ENCODE measurements at regions not wholly inside any gene's neighbourhood (a gene's known extent, or its start where the extent isn't known, plus 50 kb on each side); places are given as distances from the start of the nearest gene placed in this dataset.

GRCh38 chr15:97174886-97175540 is 785.5 kb upstream of the ARRDC4 start:
- DNase-seq (ENCODE audit: low spot score), result no peak

DNA sequence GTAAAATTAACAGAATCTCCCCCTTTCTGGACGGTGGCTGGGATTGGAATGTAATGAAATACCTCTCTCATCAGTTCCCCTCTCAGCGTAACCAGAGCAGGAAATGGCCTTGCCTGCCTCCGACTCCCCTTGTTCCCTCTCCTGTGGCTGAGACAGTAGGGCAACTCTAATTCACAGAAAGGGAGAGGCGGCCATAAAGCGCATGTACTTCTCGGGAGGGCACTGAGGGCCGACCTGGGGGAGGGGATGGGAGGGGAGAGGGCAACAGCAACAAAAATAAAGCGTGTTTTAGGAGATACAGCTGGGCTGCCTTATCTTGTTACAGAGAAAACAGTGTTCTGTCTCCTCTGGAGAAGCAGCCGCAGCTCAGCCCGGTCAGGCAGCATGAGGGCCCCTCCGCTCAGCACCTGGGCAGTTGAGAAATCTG is 783.3 kb upstream of the ARRDC4 start:
- no peak for DNase-seq (ENCODE audit: low spot score)

DNA sequence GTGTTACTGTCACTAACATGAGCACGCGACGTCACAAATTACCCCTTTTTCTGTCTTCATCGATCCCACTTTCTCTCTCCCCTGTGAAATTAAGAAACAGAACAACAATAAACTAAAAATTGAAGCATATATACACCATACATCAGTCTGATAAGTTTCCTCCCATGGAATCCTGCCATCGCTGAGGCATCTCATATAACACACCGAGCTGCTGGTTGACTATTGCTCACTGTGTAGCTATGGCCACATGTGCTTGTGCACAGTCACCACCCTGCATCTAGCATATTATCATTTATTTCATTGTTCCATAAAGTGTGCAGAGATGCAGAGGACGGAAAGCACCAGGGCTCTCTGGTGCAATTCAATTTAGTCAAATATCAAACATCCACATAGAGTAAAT is 777.9 kb upstream of the ARRDC4 start:
- DNase-seq (ENCODE audit: low spot score), result no peak

- no peak for DNase-seq (ENCODE audit: low spot score)
Observed at GRCh38 chr15:97189162-97189780, 771.2 kb upstream of the ARRDC4 start.

DNA sequence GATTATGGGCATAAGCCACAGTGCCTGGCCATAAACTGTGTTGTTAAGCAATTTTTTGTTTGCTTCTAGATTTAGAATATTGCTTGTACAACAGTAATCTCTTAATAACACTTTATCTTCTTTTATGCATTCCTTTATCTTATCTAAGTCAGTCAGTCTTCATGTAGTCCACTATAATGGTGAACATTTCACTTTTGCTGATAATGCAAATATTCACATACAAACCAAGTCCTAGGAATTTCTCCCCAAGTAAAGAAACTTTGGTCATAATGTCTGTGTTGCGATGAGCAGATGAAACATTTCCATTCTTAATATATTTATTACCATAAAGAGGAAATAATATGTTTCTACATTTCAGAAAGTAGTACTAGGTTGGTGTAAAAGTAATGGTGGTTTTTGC is 765.8 kb upstream of the ARRDC4 start:
- no peak for DNase-seq (ENCODE audit: low spot score)

DNA sequence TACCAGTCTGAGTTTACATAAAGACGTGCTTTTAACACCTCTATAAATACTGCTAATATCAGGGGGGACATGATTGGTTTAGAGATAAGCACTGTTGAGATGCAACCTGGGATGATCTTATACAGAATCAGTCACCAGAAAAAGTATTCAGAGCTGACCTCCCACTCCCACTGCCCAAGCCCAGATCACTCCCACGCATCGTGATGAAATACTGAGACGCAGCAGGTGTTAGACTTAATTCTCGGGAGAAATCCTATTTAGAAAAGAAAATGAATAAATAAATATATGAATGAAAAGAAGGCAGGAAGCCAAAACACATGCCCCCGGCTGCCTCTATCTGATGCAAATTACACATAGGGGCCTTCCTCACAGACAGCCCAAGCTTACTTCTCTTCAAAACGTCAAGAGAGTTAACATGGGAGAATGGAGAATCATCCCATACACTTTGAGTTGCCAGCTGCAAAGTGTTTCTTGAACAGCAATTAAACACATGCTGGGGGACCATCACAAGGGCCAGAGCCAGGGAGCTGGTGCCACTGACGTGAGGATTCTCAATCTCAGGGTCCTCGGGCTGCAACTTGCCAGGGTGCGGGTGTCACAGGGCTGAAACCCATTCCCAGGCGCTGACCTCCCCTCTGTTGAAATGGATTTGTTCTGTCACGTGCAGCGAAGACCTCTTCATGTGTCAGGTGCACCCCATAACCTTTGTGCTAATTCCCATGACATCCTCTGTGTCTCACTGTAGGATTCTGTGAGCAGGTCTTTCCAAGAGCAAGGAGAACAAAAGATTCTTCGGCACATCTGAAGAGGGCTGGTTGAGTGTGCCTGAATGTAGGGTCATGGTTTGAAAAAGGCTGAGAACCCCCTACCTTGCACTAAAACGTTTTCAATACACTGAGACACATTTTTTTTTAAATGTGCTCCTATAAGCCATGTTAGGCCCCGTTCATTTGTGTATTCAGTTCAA is 764.2 kb upstream of the ARRDC4 start:
- no peak for DNase-seq (ENCODE audit: low spot score)

GRCh38 chr15:97199393-97200051 is 761.0 kb upstream of the ARRDC4 start:
- DNase-seq (ENCODE audit: low spot score), result no peak

DNA sequence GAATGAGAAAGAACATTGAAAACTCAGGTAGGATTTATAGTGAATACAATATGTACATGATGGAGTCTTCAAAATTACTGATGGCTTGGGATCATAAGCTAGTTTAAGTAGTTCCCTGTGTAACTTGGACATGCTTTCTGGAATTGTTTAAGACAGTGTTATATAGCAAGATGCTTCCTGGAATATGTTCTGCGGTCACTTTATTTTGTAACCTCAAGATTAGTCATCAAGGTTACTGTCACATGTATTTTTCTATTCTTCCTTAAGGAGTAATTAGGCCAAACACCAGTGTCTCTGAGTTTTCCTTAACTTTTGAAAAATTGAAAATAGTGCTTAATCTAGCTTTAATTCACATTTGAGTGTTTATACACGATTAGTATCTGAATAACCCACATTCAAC is 760.3 kb upstream of the ARRDC4 start:
- DNase-seq (ENCODE audit: low spot score), result no peak

- DNase-seq (ENCODE audit: low spot score), result no peak
Observed at GRCh38 chr15:97210277-97210676, 750.2 kb upstream of the ARRDC4 start.

GRCh38 chr15:97215629-97216028 is 744.9 kb upstream of the ARRDC4 start:
- no peak for DNase-seq (ENCODE audit: low spot score)

DNA sequence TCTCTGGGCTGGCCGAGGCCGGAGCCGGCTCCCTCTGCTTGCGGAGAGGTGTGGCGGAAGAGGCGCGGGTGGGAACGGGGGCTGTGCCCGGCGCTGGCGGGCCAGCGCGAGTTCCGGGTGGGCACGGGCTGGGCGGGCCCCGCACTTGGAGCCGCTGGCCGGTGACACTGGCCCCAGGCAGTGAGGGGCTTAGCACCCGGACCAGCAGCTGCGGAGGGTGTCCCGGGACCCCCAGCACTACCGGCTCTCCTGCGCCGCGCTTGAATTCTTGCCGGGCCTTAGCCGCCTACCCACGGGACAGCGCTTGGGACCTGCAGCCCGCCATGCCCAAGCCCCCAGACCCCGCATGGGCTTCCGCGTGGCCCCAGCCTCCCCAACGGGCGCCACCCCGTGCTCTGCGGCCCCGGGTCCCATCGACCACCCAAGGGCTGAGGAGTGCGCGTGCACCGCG is 736.3 kb upstream of the ARRDC4 start:
- DNase-seq (ENCODE audit: low spot score), result no peak

GRCh38 chr15:97234851-97235610 is 725.5 kb upstream of the ARRDC4 start:
- peak; percentile 46 for DNase-seq (ENCODE audit: low spot score)

- DNase-seq (ENCODE audit: low spot score), result no peak
Observed at GRCh38 chr15:97235611-97235985, 724.9 kb upstream of the ARRDC4 start.

DNA sequence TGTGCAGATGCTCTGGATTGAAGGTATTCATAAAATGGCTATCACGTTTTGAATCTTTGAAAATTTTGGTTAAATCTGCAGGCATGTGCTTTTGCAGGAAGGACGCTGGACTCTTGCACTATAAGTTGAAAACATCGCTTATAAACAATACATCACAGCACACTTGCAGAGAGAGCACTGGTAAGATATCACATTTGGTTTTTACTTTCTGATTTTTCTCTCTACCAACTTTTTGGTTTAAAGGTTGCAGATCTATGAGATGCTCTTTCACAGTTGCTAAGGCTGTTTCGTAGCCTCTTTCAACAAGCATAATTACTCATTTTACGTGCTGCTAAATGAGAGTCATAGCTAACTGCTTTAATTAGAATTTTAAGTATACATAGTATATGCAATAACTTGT is 724.4 kb upstream of the ARRDC4 start:
- DNase-seq (ENCODE audit: low spot score), result no peak

DNA sequence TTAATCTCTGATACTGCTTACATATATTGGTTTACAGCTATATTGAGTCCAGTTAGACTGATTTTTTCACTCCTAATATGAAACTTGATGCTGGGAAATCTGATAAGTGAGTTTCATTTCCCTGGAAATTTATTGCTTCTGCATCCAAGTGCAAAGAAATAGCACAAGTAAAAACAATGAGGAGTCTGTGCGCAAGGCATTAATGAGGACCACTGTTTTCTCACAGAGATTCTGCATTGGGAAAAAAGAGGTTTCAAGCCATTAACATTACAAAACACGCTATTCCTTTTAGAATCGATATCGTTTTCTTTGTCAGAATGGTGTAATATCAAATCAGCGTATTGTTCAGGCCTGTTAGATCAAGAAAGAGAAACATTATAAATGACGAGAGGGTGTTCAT is 723.3 kb upstream of the ARRDC4 start:
- DNase-seq (ENCODE audit: low spot score), result no peak

GRCh38 chr15:97248376-97248775 is 712.1 kb upstream of the ARRDC4 start:
- no peak for DNase-seq (ENCODE audit: low spot score)

DNA sequence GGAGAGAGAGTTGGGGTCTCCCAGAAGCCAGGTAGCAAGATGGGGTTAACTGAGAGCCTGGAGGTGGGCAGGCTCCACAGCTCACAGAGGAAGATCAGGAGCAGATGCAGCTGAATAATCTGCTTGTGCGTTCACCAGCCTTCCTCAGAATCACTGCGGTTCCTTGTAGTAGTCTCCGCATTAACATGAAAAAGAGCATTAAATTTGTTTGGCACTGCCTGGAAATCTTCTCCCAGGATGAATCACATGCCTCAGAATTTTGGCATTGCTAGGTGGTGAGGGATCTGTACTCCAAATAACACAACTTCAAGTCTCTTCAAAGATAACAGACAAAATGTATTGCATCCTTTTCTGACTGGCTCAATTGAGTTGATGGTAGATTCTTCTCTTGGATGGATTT is 700.6 kb upstream of the ARRDC4 start:
- no peak for DNase-seq (ENCODE audit: low spot score)

DNA sequence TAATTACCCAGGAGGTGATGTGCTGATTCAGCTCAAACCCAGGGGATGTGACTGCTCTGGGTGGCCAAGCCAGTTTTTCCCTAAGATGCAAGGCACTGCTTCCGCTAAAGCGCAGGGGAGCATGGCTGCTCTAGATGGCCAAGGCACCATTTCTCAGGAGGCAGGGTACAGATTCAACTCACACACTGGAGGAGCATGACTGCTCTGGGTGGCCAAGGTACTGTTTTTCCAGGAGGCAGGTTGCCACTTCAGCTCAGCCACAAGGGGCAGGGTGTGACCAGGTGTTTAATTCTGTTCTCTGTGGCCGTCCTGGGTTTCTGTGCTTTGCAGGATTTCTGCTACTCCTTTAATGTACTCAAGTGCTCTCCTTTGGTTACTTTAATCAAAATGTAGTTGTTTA is 659.3 kb upstream of the ARRDC4 start:
- DNase-seq (ENCODE audit: low spot score), result no peak

- peak; percentile 59 for DNase-seq (ENCODE audit: low spot score)
Observed at GRCh38 chr15:97316362-97316761, 644.1 kb upstream of the ARRDC4 start.

- no peak for DNase-seq (ENCODE audit: low spot score)
Observed at GRCh38 chr15:97317163-97317562, 643.3 kb upstream of the ARRDC4 start.

DNA sequence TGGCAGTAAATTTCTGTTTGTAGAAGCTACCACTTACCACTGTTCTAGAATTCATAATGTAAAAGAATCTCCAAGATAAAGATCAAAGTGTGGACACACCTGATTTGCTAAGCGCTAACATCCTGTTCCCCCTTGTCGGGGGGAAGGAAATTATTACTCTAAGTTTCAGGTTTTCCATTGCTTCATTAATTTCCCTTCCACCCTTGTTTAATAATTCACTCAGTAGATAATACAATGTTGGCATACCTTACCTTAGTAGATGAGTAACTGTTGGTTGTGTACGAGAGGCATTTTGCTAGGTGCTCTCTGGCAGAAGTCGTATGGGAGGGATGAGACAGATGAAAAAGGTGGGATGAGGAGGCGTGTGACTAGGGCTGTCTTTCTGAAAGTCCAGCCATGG is 641.2 kb upstream of the ARRDC4 start:
- peak; percentile 87 for DNase-seq (ENCODE audit: low spot score)

GRCh38 chr15:97346221-97346620 is 614.3 kb upstream of the ARRDC4 start:
- no peak for DNase-seq (ENCODE audit: low spot score)

Measured in SW480 (cell line).